C4-2B (cell line): ENCODE measurements at regions not wholly inside any gene's neighbourhood (a gene's known extent, or its start where the extent isn't known, plus 50 kb on each side); places are given as distances from the start of the nearest gene placed in this dataset.

Experiments used
- CTCF ChIP-seq: fragments of 450-650 bp; conservative IDR thresholded peaks from 2 replicates; pipeline ENCODE4 v1.5.1; 2017; ENCODE audit warnings: mild to moderate bottlenecking
- ZFX ChIP-seq: fragments of 450-650 bp; IDR thresholded peaks from 2 replicates; pipeline ENCODE4 v1.6.1; 2017

GRCh38 chr7:56609852-56610355 lies 493.7 kb upstream of the NUPR2 start:
- TF ChIP-seq CTCF (no peak), ZFX (no peak)
